HK-2 (cell line): ENCODE measurements at regions not wholly inside any gene's neighbourhood (a gene's known extent, or its start where the extent isn't known, plus 50 kb on each side); places are given as distances from the start of the nearest gene placed in this dataset.
"Not testable (repeated sequence)": the region's sequence is repeated elsewhere in the genome, so short reads cannot be mapped to it uniquely, and the experiment has no call there.

Experiments
- DNase-seq: peaks from one replicate; pipeline ENCODE4 v3.0.0-alpha.2; 2018; ENCODE audit not compliant: unreplicated experiment

DNA sequence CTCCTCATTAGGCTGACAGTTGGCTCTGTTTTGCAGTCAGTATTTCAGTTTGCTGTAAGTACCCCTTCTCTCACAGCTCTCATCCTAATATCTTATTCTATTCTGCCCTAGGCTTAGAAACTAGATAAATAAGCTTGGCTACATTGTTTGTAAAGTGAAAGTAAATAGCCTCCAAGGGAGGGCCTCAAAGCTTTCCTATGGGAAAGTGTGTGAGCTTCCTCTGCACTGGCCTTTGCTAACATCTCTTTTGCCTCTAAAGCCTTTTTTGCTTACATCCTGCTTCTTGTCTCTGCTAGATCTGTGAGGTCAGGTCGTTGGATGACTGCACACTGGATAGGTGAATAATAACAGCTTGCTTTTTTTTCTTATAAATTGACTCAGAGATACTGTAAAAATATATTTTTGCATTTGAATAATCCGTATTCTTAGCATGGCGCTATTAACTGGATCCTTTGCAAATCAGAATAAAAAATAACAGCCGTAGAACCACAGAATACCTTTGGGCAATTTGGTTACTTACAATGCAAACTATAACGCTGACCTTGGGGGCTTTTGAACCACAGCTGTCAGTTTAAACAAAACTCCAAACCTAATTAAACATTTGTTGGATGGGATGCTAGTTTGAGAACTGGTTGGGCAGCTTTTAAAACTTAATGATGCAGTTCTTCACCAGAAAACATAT lies 55.1 kb downstream of the TTC6 start:
- DNase-seq = no peak

DNA sequence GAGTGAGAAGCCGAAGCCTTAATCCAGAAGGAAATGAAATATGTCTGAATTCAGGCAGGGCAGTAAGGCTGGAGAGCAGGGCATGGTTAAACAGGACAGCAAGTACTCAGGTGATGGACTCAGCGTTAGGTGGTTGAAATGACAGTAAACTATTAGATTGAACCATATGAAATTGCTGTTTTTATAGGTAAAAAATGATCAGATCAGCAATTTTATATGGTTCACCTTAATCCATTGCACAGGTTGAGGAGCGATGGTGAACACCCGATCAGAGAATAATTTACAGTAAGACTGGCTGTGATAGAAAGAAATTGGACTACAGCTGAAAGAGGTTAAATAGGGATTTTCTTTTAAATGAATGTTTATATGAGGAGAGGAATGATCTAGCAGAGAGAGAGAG lies 56.6 kb downstream of the TTC6 start:
- DNase-seq = no peak

DNA sequence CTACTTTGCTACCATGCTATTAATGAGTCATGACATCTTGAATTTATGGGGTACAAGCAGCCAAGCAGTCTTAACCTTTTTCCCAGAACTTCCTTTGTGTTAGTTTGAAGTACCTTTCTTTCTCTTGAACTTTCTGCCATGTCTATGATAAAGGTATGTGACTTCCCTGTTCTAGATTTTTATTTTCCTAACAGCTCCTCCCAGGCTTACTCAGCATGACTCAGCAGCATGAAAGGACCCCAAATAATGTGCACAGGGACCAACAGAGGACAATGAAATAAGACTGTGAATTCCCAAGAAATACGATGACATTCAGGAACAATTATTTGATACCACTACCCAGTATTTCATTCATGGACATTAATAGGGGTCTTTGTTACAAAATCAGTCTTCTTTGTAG lies 60.0 kb downstream of the TTC6 start:
- no peak for DNase-seq

DNA sequence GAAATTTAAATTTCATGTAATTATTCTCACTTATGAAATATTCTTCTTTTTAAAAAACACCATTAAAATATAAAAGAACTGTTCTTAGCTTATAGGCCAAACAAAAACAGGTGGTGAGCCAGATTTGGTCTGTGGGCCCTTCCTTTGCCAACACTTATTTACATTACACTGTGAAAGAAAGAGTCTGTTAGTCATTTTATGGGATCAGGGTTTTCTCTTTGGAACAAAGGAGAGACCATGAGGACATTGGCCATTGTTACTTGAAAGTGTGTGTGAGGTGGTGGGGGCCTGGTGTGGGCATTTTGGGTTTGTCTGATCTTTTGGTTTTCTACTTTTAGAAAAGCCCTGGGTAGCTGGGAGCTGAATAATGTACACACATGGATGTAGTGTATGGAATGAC lies 62.7 kb downstream of the TTC6 start:
- DNase-seq = no peak

DNA sequence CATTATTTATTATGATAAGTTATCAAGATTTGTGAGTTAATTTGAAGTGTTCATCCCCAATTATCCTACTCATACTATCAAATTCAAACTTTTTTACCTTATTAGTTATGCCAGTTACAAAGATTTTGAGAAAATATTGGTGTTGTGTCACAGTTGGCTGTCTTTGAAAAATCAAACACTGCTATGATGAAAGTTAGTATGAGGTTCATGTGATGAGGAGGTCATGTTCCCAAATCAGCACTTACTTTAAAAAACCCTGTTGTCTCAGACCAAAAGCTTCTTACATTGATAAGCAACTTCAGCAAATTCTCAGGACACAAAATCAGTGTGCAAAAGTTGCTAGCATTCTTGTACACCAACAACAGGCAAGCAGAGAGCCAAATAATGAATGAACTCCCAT lies 68.1 kb downstream of the TTC6 start:
- DNase-seq = no peak

DNA sequence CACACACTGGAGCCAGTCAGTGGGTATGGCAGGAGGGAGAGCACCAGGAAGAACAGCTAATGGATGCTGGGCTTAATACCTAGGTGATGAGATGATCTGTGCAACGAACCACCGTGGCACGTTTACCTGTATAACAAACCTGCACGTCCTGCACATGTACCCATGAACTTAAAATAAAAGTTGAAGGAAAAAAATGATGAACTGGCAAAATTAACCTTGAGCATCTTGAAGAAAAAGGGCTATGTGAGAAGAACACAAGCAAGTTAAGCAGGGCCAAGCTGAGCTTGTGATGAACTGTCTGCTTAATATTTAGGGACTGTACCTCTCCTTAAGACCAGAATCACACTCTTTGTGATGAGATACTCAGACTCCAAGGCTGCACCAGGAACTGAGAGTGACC lies 70.0 kb downstream of the TTC6 start:
- no peak for DNase-seq

DNA sequence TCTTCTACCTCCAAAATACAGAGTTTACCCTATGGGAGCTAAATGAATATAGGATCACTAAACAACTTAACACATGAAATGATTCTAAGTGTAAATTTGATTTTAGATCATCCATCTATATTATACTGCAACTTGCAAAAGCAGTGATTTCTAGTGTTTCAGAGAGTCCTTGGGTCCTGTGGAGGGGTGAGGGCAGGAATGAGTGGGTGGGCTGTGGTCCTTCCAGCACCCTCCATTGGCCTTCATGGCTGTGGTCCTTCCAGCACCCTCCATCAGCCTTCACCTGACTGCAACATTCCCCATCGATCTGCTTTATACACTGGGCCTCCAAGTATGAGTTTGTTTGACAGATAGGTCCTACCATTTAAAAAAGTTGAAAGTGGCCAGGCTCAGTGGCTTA lies 70.5 kb downstream of the TTC6 start:
- no peak for DNase-seq

DNA sequence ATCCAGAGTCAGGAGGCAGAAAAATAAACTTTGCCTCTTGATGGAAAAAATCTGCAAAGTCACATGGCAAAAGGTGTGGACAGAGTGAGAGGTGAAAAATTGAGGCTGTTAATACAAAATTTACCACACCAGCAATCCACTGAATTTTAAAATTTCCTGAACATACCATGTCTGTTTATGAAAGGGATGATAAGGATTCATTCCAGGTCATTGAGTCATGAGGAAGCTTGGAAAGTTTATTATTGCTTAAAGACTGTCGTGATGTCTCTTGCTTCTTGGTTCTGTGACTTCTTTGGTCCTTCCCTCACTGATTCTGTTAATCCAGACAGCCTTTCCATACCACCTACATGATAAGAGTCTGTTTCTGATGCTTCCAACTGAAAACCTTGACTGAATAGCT lies 73.2 kb downstream of the TTC6 start:
- no peak for DNase-seq

DNA sequence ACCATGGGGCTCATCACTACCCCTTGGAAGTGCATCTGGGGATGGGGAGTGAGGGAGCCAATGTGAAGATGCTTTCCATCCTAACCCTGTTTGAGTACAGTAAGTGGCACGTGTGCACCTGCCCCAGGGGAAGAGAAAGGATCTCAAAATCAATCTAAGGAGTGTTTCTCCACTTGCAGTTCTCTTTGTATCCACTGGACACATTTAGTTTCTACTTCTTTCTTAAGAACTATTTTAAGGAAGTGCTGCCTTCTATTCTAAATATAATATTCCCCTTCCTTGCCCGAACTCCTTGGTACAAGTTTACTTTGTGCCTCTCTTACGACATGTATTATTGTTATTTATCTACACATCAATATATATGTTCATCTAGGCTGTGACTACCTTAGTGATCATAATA lies 73.8 kb downstream of the TTC6 start:
- DNase-seq = no peak

DNA sequence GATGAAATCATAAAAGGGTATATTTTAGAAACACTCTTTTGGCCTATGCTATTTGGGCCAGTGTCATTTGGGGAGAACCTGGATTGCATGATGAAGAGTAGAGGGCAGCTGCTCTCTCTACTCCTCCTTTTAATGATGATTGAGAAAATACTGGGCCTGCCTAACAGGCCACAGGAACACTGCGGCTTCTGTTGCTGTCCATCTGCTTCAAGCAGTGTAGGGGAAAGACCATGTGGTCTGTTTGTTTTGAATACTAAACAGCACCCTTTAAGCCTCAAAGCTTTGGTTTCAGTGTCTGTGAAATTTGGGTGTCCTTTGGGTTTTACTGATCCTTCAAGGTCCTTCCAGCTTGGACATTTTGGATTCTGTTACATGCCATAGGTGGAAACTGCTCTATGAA lies 78.0 kb downstream of the TTC6 start:
- DNase-seq = no peak

DNA sequence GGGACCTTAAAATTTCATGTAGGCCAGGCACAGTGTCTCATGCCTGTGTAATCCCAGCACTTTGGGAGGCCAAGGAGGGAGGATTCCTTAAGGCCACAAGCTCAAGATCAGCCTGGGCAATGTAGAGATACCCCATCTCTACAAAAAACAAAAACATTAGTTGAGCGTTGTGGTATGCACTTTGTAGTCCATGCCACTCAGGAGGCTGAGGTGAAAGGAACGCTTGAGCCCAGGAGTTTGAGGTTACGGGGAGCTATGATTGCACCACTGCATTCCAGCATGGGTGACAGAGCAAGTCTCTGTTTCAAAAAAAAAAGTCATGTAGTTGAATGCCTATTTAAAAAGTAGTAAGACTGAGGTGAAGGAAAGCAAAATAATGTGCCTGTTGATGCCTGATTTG lies 83.5 kb downstream of the TTC6 start:
- peak; percentile 9 for DNase-seq

DNA sequence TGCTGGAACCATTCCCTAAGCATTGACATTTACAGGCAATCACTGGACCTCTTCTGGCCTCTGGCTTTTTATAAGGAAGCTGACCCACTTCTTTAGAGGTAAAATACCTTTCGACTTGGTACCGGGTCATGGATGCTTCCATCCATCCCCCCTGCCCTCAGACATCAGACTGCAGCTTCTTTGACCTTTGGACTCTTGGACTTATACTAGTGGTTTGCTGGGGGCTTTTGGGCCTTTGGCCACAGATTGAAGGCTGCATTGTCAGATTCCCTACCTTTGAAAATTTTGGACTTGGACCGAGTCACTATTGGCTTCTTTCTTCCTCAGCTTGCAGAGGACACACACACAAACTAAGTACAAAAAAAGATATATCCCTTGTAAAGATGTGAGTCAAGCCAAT lies 86.1 kb downstream of the TTC6 start:
- DNase-seq = no peak

DNA sequence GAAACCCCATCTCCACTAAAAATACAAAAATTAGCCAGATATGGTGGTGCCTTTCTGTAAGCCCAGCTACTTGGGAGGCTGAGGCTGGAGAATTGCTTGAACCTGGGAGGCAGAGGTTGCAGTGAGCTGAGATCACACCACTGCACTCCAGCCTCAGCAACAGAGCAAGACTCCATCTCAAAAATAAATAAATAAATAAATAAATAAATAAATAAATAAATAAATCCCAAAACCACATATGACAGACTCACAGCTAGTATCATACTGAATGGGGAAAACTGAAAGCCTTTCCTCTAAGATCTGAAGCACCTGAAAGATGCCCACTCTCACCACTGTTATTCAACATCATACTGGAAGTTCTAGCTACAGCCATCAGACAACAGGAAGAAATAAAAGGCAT lies 97.3 kb downstream of the TTC6 start:
- DNase-seq = not testable (repeated sequence)

DNA sequence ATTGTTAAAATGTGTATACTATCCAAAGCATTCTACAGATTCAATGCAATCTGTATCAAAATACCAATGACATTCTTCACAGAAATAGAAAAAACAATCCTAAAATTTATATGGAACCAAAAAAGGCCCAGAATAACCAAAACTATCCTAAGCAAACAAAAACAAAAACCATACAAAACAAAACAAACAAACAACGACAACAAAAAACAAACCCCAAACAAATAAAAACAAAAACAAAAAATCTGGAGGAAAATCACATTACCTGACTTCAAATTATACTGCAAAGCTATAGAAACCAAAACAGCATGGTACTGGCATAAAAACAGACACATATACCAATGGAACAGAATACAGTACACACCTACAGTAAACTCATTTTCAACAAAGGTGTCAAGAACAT lies 98.0 kb downstream of the TTC6 start:
- not testable (repeated sequence) for DNase-seq

DNA sequence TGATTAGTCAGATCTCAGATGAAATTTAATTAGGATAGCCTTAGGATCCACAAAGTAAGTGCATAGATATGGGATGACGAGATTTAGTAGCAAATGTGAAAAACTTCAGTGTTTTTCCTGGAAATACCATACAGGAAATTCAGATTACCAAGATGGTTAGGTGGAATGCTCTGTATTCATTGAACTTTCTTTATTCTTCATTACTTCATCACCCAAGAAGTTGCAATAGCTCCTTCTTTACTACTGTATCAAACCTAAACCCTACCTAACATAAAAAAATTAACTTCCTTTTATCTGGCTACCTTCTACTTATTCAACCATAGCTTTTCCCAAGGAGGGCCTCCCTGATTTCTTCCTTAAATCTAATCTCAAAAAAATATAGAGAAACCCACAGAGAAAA lies 100.4 kb downstream of the TTC6 start:
- no peak for DNase-seq

DNA sequence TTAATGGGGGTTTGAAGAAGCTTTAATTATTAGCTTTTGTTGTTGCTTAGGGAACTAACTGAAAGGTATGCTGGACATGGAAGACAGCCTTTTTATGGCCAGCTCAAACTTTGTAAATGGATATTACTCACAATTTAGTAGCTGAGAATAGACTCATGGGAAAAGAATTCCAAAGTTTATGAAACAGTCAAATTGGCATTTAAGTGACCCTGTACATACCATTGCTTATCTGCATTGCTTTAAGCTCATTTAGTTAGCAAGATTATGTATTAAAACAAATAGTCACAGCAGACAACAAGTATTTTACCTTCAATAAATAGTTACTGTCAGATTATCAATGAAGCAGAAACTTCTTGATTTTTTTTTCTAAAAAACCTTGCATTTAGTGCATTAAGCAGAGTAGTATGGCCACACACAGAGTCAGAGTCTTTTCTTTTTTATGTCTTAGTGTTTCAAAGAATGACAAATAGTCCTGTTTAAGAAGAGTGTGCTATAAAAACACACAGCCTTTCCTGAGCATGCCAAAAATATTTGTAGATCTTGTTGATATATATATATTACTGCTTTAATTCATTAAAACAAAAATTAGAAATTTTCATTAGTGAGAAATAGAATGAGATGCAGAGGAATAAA lies 102.2 kb downstream of the TTC6 start:
- no peak for DNase-seq

DNA sequence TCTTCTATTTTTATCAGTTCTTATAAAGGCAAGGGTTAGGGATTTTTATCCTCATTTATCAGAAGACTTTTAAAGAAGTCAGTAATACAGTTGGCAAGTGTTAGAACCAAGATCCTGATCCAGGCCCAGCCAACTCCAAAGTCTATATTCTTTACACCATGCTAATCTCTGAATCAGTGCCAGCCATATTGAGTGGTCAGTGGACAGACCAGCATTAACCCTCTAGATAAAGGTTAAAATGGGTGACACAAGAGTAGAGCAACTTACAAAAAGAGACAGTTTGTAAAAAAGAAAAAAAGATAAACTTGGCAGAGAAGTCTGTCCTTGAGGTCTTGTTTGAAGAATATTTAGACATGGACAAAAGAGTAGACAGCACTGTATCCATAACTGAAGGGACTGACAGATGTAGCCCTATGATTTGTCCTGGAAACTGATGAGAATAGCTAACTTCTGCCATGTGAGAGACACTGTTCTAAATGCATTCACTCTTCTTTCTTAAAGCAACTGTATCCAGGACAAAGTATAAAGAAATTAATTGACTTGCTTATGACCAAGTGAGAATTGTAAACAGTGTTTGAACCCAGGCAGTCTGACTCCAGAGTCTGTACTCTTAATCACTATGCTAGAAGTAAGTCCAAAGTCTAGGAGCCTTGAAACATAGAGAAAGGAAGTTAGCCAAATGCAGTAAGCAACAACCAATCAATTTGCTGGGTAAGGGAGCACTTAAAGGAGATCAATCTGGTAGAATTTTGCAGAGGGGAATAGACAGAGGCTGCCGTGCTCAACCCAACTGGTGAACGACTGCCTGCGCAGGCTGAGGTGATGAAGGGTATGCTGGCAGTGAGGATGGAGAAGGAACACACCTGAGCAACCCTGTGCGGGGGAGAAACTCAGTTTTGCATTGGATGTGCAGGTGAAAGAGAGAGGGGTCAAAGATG lies 103.7 kb downstream of the TTC6 start:
- no peak for DNase-seq

DNA sequence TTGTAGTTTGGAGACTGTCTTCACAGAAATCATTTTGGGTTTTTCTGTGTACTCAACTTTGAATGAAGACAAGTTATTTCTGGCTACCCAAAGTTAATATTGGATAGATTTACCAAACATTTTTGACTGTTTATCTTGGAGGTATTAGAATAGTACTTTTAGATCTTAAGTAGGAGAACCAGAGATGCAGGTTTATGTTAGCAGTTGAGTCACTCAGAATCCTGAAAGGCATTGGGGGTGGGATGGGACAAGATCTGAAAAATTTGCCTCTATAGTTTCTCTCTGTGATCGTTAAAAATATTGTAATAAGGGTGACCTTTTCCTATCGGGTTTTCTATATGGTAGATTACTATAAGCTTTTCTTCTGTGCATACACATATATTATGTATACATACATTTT lies 112.3 kb downstream of the TTC6 start:
- DNase-seq = no peak

DNA sequence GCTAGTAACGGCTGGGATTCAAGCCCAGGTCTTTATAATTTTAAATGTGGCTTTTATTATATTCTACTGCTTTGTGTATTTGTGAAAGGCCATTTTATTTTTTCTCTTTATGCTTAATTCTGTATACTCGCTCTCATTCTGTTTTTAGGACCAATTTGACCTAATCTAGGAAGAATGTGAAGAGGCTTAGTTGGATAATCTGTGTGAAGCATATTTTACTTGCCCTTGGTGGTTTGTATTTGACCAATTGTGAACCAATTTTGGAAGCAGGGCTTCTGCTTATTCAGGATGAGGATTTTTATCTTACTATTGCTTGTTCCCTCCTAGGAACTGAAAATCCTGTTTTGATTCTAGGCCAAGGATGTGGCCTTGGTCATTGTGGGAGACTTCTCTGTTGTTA lies 113.1 kb downstream of the TTC6 start:
- no peak for DNase-seq

DNA sequence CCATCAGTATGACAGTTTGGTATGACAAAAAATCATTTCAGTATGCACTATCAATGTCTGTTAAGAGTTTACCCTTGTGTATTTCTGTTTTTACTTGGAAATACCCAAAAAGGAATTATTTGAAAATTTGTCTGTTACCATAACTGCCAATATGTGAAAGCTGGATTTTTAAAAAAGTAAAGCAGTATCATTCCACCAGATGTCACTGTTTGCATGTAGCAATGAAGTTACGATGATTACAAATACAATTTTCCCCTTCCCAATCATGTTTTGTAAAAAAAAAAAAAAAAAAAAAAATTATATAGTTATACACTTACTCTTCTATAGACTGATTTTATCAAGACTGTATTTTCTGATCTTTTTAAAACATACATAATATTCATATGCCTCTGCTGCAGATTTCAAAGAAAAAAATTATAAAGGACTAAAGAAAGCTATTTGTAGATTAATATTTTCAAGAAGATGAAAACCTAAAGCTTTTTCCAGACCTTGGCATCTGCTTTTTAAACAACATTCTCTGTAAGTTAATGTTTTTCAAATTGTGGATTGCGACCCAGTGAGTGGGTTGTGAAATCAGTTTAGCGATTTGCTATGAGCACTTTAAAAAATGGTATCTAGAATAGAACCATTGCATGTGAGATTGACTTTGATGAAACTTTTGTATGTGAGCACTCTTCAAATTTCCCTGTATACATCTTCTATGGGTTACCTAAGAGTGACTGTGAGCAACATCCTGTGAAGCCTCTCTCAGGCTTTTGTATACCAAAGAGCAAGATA lies 114.2 kb downstream of the TTC6 start:
- no peak for DNase-seq

DNA sequence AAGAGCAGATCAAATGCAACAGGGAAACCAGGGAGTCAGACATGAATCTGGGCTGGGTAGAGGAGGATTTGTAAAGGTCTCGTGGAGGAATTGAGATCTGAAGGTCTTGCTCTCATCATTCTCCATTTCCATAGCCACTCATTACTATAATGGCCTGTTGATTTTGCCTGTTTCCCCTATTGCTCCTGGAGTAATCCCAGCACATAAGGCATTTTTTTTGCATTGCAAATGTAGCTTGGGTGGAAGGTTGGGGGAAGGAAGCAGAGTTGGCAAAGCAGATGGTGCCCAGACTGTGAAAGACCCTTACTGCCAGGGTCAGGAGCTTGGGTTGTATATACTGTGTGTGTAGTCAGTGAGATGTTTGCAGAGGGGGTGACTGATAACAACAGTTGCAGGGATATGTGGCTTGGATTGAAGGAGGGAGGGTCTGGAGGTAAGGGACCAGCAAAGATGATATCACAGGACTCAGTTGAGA lies 116.0 kb downstream of the TTC6 start:
- DNase-seq = no peak
